Mucosa of gallbladder (tissue), 1 donor: ENCODE measurements at regions not wholly inside any gene's neighbourhood (a gene's known extent, or its start where the extent isn't known, plus 50 kb on each side); places are given as distances from the start of the nearest gene placed in this dataset.
A peak's percentile ranks its signal among the peaks of the same experiment; 100 is the strongest.

Experiments used
- DNase-seq: peaks from one replicate; pipeline ENCODE4 v3.0.0-alpha.2; 2020; ENCODE audit warnings: low spot score
- donor health status: DM: no; HTN: no; CAD: no.

GRCh38 chr4:7127576-7127975 is 59.7 kb upstream of the GRPEL1 start:
- DNase-seq, result no peak

- DNase-seq, result no peak
Observed at GRCh38 chr4:7126981-7127380, 59.1 kb upstream of the GRPEL1 start.

DNA sequence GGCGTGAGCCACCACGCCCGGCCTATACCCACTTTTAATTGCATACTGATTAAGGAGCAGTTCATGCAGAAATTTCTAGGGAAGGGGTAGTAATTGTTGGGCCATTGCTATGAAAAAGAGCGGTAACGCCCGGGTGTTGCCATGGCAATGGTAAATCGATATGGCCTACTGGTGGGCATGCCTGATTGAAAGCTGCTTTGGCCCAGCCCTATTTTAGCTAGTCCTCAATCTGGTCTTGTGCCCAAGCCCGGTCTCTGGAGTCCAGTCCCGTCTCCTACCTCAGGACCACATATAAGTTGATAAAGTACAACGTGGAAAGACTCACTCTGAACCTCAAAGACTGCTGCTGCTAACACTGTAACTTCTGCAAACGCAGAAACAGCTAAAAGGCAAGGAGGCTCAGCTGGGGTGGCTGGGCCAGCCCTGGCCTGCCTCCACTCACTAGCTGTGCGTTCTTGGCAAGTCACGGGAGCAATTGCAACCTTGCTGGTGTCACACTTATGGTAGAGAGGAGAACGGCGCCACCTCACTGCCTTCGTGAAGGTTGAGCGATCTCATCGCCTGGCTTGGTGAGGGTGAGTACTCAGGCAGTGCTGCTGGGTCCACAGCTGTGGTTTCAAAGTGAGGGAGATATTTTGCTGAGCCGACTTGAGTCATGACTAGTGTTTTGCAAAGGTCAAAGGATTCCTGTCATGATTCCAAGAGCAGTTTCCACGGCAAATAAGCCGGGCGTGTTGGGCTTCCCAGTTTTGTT is 57.0 kb upstream of the GRPEL1 start:
- peak; percentile 49 for DNase-seq

- DNase-seq, result no peak
Observed at GRCh38 chr4:7121866-7122653, 54.2 kb upstream of the GRPEL1 start.

DNA sequence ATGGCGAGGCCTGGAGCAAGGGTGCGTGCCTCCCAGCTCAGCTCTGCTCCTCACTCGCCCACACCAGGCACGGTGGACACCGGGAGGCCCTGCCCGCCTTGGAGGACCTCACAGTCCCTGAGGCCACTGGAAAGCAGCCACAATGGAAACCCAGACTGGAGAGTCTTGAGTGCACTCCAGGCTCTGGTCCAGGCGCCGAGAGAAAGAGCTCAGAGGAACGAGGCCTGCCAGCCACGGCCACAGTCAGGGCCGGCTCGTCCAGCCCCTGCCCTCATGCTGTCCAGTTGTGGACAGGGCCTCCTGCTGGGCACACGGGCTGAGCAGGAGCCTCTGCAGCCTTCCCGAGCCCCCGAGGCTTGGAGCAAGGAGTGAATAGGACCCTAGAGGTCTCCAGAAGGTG is 53.3 kb upstream of the GRPEL1 start:
- DNase-seq, result no peak

DNA sequence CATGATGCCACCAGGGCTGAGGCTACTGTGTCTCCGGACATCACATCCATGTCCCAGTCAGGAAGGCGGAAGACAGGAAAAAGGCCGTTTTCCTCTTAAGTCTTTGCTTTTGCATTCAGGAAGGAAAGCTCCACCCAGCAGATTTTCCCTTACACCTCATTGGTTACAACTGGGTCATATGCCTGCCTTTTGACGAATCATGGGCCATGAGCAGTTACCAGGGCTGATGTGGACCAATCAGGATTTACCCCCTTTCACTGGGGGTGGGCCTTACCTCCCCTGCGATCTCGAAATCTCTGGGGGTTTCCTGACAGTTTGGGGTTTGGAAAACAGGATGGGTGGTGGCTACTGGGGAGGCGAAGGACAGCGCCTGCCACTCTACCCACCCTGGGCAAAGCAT is 52.5 kb upstream of the GRPEL1 start:
- no peak for DNase-seq

DNA sequence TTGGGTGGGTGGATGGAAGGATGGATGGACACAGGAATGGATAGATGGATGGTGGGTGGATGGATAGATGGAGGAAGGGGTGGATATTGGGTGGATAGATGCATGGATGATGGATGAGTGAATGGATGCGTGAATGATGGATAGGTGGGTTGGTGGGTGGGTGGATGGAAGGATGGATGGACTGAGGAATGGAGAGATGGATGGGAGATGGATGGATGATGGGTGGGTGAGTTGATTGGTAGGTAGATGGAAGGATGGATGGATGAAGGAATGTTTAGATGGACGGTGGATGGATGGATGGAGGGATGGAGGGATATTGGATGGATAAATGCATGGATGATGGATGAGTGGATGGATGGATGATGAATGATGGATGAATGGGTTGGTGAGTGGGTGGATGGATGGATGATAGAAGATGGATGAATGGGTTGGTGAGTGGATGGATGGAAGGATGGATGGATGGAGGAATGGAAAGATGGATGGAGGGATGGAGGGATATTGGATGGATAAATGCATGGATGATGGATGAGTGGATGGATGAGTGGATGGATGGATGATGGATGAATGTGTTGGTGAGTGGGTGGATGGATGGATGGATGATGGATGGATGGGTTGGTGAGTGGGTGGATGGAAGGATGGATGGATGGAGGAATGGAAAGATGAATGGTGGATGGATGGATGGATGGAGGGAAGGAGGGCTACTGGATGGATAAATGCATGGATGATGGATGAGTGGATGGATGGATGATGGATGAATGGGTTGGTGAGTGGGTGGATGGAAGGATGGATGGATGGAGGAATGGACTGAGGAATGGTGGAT is 50.4 kb upstream of the GRPEL1 start:
- DNase-seq, result no peak
